CD1c-positive myeloid dendritic cell (primary cell): ENCODE measurements at regions not wholly inside any gene's neighbourhood (a gene's known extent, or its start where the extent isn't known, plus 50 kb on each side); places are given as distances from the start of the nearest gene placed in this dataset.
"Not testable (repeated sequence)": the region's sequence is repeated elsewhere in the genome, so short reads cannot be mapped to it uniquely, and the experiment has no call there.

Experiments used
- DNase-seq: peaks from one replicate; pipeline ENCODE4 v3.0.0-alpha.2; 2016; ENCODE audit errors: extremely low spot score

GRCh38 chr3:3334491-3334890, 155.0 kb upstream of the CRBN start:
- no peak for DNase-seq

- DNase-seq = no peak
Observed at GRCh38 chr3:3333571-3333970, 154.1 kb upstream of the CRBN start.

GRCh38 chr3:3316521-3316920, 137.0 kb upstream of the CRBN start:
- no peak for DNase-seq

- DNase-seq = no peak
Observed at GRCh38 chr3:3315846-3316245, 136.4 kb upstream of the CRBN start.

GRCh38 chr3:3309887-3310286, 130.4 kb upstream of the CRBN start:
- no peak for DNase-seq

- no peak for DNase-seq
Observed at GRCh38 chr3:3308809-3309208, 129.3 kb upstream of the CRBN start.

- no peak for DNase-seq
Observed at GRCh38 chr3:3307491-3307890, 128.0 kb upstream of the CRBN start.

- no peak for DNase-seq
Observed at GRCh38 chr3:3305841-3306240, 126.3 kb upstream of the CRBN start.

GRCh38 chr3:3305084-3305483, 125.6 kb upstream of the CRBN start:
- DNase-seq = no peak

GRCh38 chr3:3303636-3304035, 124.1 kb upstream of the CRBN start:
- no peak for DNase-seq

- DNase-seq = no peak
Observed at GRCh38 chr3:3302964-3303363, 123.5 kb upstream of the CRBN start.

- no peak for DNase-seq
Observed at GRCh38 chr3:3301476-3301875, 122.0 kb upstream of the CRBN start.

GRCh38 chr3:3296979-3297381, 117.5 kb upstream of the CRBN start:
- no peak for DNase-seq

GRCh38 chr3:3295586-3295985, 116.1 kb upstream of the CRBN start:
- DNase-seq = no peak

GRCh38 chr3:3291756-3292283, 112.3 kb upstream of the CRBN start:
- not testable (repeated sequence) for DNase-seq

GRCh38 chr3:3288255-3288654, 108.8 kb upstream of the CRBN start:
- no peak for DNase-seq

GRCh38 chr3:3286014-3286413, 106.5 kb upstream of the CRBN start:
- DNase-seq = no peak

GRCh38 chr3:3281024-3281423, 101.5 kb upstream of the CRBN start:
- DNase-seq = no peak

GRCh38 chr3:3280396-3280795, 100.9 kb upstream of the CRBN start:
- DNase-seq = no peak

GRCh38 chr3:3278073-3278472, 98.6 kb upstream of the CRBN start:
- no peak for DNase-seq

- no peak for DNase-seq
Observed at GRCh38 chr3:3276630-3277029, 97.1 kb upstream of the CRBN start.

- DNase-seq = no peak
Observed at GRCh38 chr3:3264796-3265195, 85.3 kb upstream of the CRBN start.

- DNase-seq = no peak
Observed at GRCh38 chr3:3260870-3261269, 81.4 kb upstream of the CRBN start.

- no peak for DNase-seq
Observed at GRCh38 chr3:3259181-3259580, 79.7 kb upstream of the CRBN start.

GRCh38 chr3:3258281-3258680, 78.8 kb upstream of the CRBN start:
- DNase-seq = no peak
